Omental fat pad (tissue), 3 donors: ENCODE measurements at regions not wholly inside any gene's neighbourhood (a gene's known extent, or its start where the extent isn't known, plus 50 kb on each side); places are given as distances from the start of the nearest gene placed in this dataset.
"Not testable (repeated sequence)": the region's sequence is repeated elsewhere in the genome, so short reads cannot be mapped to it uniquely, and the experiment has no call there.

Source experiments
- ATAC-seq: fragments of 150-250 bp; one replicate; pipeline ENCODE4 v1.9.1; 2016; ENCODE audit warnings: mild to moderate bottlenecking, moderate library complexity; ENCODE audit not compliant: low FRiP score
- DNase-seq: peaks from one replicate; pipeline ENCODE4 v3.0.0-alpha.2; 2019; ENCODE audit warnings: low spot score
- TF ChIP-seq, protein P1 (sequence below), 3 donors: fragments of 450-650 bp; IDR thresholded peaks; one replicate each; pipeline ENCODE4 v1.5.1; 2016 to 2017; ENCODE audit warnings: antibody characterized with exemption in 3 of 3, mild to moderate bottlenecking in 3 of 3, moderate library complexity in 2 of 3

DNA sequence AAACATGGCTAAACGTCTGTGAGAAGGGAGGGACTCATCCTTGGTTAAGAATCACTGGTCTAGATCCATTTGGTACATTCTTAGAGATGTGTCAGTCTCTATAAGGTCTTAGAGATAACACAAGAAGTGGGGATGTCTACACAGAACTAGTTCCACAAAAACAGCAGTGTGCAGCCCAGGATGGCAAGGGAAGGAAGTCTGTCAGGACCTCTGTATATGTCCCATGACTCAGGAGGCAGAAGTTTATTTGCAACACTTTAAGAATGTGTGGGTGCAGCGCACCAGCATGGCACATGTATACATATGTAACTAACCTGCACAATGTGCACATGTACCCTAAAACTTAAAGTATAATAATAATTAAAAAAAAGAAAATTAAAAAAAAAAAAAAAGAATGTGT is 548.5 kb upstream of the SOX9 start:
- ATAC-seq (no peak), DNase-seq (no peak)
- TF ChIP-seq, protein P1, sequence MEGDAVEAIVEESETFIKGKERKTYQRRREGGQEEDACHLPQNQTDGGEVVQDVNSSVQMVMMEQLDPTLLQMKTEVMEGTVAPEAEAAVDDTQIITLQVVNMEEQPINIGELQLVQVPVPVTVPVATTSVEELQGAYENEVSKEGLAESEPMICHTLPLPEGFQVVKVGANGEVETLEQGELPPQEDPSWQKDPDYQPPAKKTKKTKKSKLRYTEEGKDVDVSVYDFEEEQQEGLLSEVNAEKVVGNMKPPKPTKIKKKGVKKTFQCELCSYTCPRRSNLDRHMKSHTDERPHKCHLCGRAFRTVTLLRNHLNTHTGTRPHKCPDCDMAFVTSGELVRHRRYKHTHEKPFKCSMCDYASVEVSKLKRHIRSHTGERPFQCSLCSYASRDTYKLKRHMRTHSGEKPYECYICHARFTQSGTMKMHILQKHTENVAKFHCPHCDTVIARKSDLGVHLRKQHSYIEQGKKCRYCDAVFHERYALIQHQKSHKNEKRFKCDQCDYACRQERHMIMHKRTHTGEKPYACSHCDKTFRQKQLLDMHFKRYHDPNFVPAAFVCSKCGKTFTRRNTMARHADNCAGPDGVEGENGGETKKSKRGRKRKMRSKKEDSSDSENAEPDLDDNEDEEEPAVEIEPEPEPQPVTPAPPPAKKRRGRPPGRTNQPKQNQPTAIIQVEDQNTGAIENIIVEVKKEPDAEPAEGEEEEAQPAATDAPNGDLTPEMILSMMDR (IDR thresholded peaks at IDR 0.05), result no peak

DNA sequence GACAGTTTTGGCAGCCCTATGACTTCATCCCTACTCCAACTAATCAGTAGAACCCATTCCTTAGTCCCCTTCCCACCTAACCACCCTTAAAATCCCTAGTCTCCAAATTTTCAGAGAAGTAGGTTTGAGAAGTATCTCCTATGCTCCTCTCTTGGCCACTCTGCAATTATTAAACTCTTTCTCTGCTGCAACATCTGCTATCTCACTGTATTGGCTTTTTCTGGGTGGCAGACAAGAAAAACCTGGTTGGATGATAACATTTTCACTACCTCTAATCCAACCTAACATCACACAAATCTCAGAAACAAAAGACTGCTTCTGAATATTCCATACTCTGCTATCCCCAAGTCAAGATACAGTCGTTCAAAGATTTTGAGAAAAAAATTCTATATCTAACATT is 542.4 kb upstream of the SOX9 start:
- DNase-seq (no peak), ATAC-seq (no peak)
- TF ChIP-seq, protein P1 (IDR thresholded peaks at IDR 0.05), result no peak

DNA sequence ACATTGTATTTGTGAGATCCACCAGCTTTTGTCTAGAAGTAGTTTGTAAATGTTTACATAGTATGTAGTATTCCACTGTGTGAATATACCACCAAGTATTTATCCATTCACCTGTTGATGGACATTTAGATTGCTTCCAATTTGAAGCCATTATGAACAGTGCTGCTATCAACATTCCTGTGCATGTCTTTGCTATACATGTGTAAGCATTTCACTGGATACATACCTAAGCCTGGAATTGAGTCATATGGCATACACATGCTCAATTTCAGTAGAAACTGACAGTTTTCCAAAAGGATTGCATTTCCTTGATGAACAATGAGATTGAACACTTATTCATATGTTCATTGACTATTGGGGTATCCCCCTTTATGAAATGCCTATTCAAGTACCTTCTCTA is 540.6 kb upstream of the SOX9 start:
- DNase-seq (no peak), ATAC-seq (no peak)
- TF ChIP-seq, protein P1 (IDR thresholded peaks at IDR 0.05), result no peak

DNA sequence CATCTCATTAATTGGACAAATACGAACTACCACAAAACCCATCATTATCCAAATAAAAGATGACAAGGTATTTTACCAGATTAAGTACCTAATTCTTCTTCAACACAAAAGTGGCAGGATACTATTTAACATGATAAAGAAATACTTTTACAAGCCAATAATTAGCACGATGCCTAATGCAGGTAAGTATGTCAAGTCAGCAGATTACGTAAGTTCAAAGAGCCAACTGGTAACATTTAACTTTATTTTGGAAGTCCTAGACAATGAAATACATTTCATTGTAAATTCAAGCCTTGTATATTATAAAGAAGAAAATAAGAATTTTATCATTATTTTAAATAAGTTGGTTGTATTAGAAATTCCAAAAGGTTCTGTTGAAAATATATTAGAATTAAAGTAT is 535.3 kb upstream of the SOX9 start:
- no peak for ATAC-seq
- DNase-seq, result no peak
- TF ChIP-seq, protein P1 (IDR thresholded peaks at IDR 0.05), result no peak

DNA sequence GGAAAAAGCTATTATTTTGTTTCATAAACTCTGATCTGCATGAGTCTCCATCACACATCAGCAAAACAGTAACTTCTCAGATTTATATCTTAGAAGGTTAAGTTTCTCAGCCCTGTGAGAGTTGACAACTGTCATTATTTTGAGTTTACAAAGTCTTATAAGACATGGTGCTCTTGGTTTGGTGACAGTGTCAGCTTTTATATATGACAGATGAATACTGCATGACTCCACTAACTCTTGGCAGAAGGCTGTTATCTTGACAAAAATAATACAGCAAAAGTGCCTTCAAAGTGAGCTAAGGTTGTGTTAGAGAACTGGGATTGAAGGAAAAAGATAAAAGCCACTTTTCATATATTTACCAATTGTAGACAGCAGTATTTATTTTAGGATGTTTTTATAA is 528.4 kb upstream of the SOX9 start:
- TF ChIP-seq, protein P1 (IDR thresholded peaks at IDR 0.05), result no peak
- DNase-seq (no peak), ATAC-seq (no peak)

DNA sequence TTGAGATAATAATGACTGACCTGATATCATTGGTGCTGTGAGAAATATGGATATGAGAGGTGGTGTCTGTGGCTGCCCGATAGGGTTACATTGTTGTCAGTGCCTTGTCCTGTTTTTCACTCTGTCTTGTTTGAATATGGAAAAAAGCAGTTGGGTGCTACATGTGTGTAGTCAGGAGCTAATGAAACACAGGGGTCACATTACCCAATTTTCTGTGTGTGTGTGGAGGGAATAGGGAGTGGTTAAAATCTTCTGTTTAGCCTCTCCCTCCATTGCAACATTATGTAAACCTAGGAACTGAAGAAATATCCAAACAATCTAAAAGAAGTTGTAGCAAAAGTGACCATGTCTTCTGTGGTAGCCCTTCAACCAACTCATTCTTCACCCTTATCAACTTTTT is 527.7 kb upstream of the SOX9 start:
- no peak for ATAC-seq
- TF ChIP-seq, protein P1 (IDR thresholded peaks at IDR 0.05), result no peak
- no peak for DNase-seq

DNA sequence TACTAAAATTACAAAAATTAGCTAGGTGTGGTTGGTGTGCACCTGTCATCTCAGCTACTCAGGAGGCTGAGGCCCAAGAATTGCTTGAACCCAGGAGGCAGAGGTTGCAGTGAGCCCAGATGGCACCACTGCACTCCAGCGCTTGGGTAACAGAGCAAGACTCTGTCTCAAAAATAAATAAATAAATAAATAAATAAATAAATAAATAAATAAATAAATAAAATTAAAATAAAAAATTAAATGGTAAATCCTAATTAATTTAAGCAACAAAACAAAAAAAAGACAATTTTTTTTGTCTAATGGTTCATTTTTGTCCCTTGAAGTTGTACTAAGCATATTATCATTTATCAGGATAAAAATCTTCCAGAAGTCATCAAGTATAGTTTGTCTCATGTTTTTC is 521.2 kb upstream of the SOX9 start:
- DNase-seq, ATAC-seq: not testable (repeated sequence)
